Neural progenitor cell (in vitro differentiated cells): ENCODE measurements at regions not wholly inside any gene's neighbourhood (a gene's known extent, or its start where the extent isn't known, plus 50 kb on each side); places are given as distances from the start of the nearest gene placed in this dataset.
A peak's percentile ranks its signal among the peaks of the same experiment; 100 is the strongest.

Source experiments
- DNase-seq: peaks from one replicate; pipeline ENCODE4 v3.0.0-alpha.2; 2016; ENCODE audit warnings: low spot score
- H2AFZ ChIP-seq: fragments of 200-600 bp; sonication (generic); replicated peaks from 2 replicates; pipeline ENCODE4 v1.6.1; 2016; ENCODE audit warnings: antibody characterized with exemption
- H3F3A ChIP-seq: fragments of 200-600 bp; sonication (generic); 2 replicates; pipeline ENCODE4 v1.6.1; 2016; ENCODE audit warnings: antibody characterized with exemption, low read depth
- H3K27ac ChIP-seq: fragments of 200-600 bp; sonication (generic); 2 replicates; pipeline ENCODE4 v1.5.1; 2016; ENCODE audit warnings: mild to moderate bottlenecking
- H3K27me3 ChIP-seq: fragments of 200-600 bp; sonication (generic); 2 replicates; pipeline ENCODE4 v1.6.1; 2016; ENCODE audit warnings: mild to moderate bottlenecking, moderate library complexity
- H3K36me3 ChIP-seq: fragments of 200-600 bp; sonication (generic); 2 replicates; pipeline ENCODE4 v1.5.1; 2016
- H3K4me1 ChIP-seq: fragments of 200-600 bp; sonication (generic); 2 replicates; pipeline ENCODE4 v1.6.1; 2016; ENCODE audit warnings: mixed run types
- H3K4me2 ChIP-seq: fragments of 200-600 bp; sonication (generic); 2 replicates; pipeline ENCODE4 v1.6.1; 2016
- H3K4me3 ChIP-seq: fragments of 200-600 bp; sonication (generic); 2 replicates; pipeline ENCODE4 v1.5.1; 2016
- H3K79me2 ChIP-seq: fragments of 200-600 bp; sonication (generic); 2 replicates; pipeline ENCODE4 v1.6.1; 2016; ENCODE audit warnings: low read depth
- H3K9ac ChIP-seq: fragments of 200-600 bp; sonication (generic); 2 replicates; pipeline ENCODE4 v1.6.1; 2016
- H3K9me3 ChIP-seq: fragments of 200-600 bp; sonication (generic); 2 replicates; pipeline ENCODE4 v1.5.1; 2016; ENCODE audit warnings: low read depth
- H4K20me1 ChIP-seq: fragments of 200-600 bp; sonication (generic); 2 replicates; pipeline ENCODE4 v1.6.1; 2016; ENCODE audit warnings: low read depth
- H3K27ac Mint-ChIP-seq: 3 replicates; pipeline ENCODE4 v1.8.0; 2021; ENCODE audit warnings: mixed read lengths
- H3K27me3 Mint-ChIP-seq: 2 replicates; pipeline ENCODE4 v1.8.0; 2022; ENCODE audit warnings: low read depth, mild to moderate bottlenecking, inconsistent platforms, moderate library complexity, mixed read lengths; ENCODE audit not compliant: insufficient read depth
- H3K36me3 Mint-ChIP-seq: 3 replicates; pipeline ENCODE4 v1.8.0; 2021; ENCODE audit warnings: mixed read lengths
- H3K4me1 Mint-ChIP-seq: 3 replicates; pipeline ENCODE4 v1.8.0; 2021; ENCODE audit warnings: mixed read lengths
- H3K4me3 Mint-ChIP-seq: 3 replicates; pipeline ENCODE4 v1.8.0; 2021; ENCODE audit warnings: mild to moderate bottlenecking, moderate library complexity, mixed read lengths
- H3K9me3 Mint-ChIP-seq: 3 replicates; pipeline ENCODE4 v1.8.0; 2020; ENCODE audit warnings: mixed read lengths
- CTCF ChIP-seq: fragments of 200-600 bp; sonication (generic); IDR thresholded peaks from 2 replicates; pipeline ENCODE4 v1.5.1; 2017; ENCODE audit warnings: antibody characterized with exemption, mild to moderate bottlenecking
- EZH2 ChIP-seq: fragments of 200-600 bp; sonication (generic); IDR thresholded peaks from 2 replicates; pipeline ENCODE4 v1.6.1; 2017; ENCODE audit warnings: antibody characterized with exemption, mild to moderate bottlenecking, moderate library complexity
- EZH2phosphoT487 ChIP-seq: fragments of 200-600 bp; sonication (generic); IDR thresholded peaks from 2 replicates; pipeline ENCODE4 v1.6.1; 2017; ENCODE audit warnings: antibody characterized with exemption

GRCh38 chr16:5668553-5668952 is 571.0 kb upstream of the EEF2KMT start:
- Mint-ChIP-seq H3K4me3 (no peak overlapping the region), H3K27ac (no peak overlapping the region), H3K36me3 (no peaks in the 10 kb centered on the region), H3K9me3 (no peaks in the 10 kb centered on the region), H3K4me1 (no peaks in the 10 kb centered on the region), H3K27me3 (peaks cover 6% of the 10 kb centered on the region)
- Histone ChIP-seq H3F3A (no peaks in the 10 kb centered on the region), H4K20me1 (no peaks in the 10 kb centered on the region), H2AFZ (no peak overlapping the region), H3K4me3 (no peak overlapping the region), H3K27me3 (no peaks in the 10 kb centered on the region), H3K9me3 (no peaks in the 10 kb centered on the region), H3K4me2 (no peak overlapping the region), H3K79me2 (no peaks in the 10 kb centered on the region), H3K36me3 (no peaks in the 10 kb centered on the region), H3K9ac (no peak overlapping the region), H3K27ac (no peak overlapping the region), H3K4me1 (no peaks in the 10 kb centered on the region)
- no peak for DNase-seq
- TF ChIP-seq EZH2phosphoT487 (no peak), EZH2 (no peak), CTCF (no peak)

- no peaks in the 10 kb centered on the region for H3K4me1 ChIP-seq
- H3K36me3 ChIP-seq: no peaks in the 10 kb centered on the region
- H3K4me3 ChIP-seq: no peak overlapping the region
- no peaks in the 10 kb centered on the region for H3K9me3 ChIP-seq
- Mint-ChIP-seq H3K9me3 (no peaks in the 10 kb centered on the region), H3K4me1 (no peaks in the 10 kb centered on the region), H3K36me3 (no peaks in the 10 kb centered on the region), H3K27ac (no peak overlapping the region), H3K27me3 (peaks cover 5% of the 10 kb centered on the region), H3K4me3 (no peak overlapping the region)
- H2AFZ ChIP-seq: no peak overlapping the region
- no peaks in the 10 kb centered on the region for H3F3A ChIP-seq
- H4K20me1 ChIP-seq: no peaks in the 10 kb centered on the region
- no peak overlapping the region for H3K27ac ChIP-seq
- DNase-seq: no peak
- no peaks in the 10 kb centered on the region for H3K79me2 ChIP-seq
- no peak overlapping the region for H3K4me2 ChIP-seq
- H3K27me3 ChIP-seq: no peaks in the 10 kb centered on the region
- TF ChIP-seq EZH2phosphoT487 (no peak), CTCF (no peak), EZH2 (no peak)
- H3K9ac ChIP-seq: no peak overlapping the region
Measured at GRCh38 chr16:5665834-5666233, 568.2 kb upstream of the EEF2KMT start.

- Mint-ChIP-seq H3K27ac (no peak overlapping the region), H3K4me3 (no peak overlapping the region), H3K9me3 (no peaks in the 10 kb centered on the region), H3K4me1 (peaks cover 4% of the 10 kb centered on the region), H3K36me3 (no peaks in the 10 kb centered on the region), H3K27me3 (no peaks in the 10 kb centered on the region)
- no peaks in the 10 kb centered on the region for H3K9me3 ChIP-seq
- H3F3A ChIP-seq: no peaks in the 10 kb centered on the region
- DNase-seq: no peak
- H3K4me1 ChIP-seq: no peaks in the 10 kb centered on the region
- no peak overlapping the region for H3K27ac ChIP-seq
- no peak overlapping the region for H3K4me2 ChIP-seq
- no peak overlapping the region for H2AFZ ChIP-seq
- H3K36me3 ChIP-seq: no peaks in the 10 kb centered on the region
- no peaks in the 10 kb centered on the region for H4K20me1 ChIP-seq
- H3K79me2 ChIP-seq: no peaks in the 10 kb centered on the region
- H3K9ac ChIP-seq: no peak overlapping the region
- no peak for TF ChIP-seq EZH2
- no peak for TF ChIP-seq EZH2phosphoT487
- TF ChIP-seq CTCF: no peak
- H3K4me3 ChIP-seq: no peak overlapping the region
- no peaks in the 10 kb centered on the region for H3K27me3 ChIP-seq
Measured at GRCh38 chr16:5653789-5654188, 556.2 kb upstream of the EEF2KMT start.

GRCh38 chr16:5653041-5653440 is 555.4 kb upstream of the EEF2KMT start:
- H3K36me3 Mint-ChIP-seq: no peaks in the 10 kb centered on the region
- no peak overlapping the region for H3K4me3 Mint-ChIP-seq
- Histone ChIP-seq H3K27ac (no peak overlapping the region), H3K4me3 (no peak overlapping the region), H3K79me2 (no peaks in the 10 kb centered on the region), H3K4me1 (no peaks in the 10 kb centered on the region), H3F3A (no peaks in the 10 kb centered on the region), H3K9me3 (no peaks in the 10 kb centered on the region), H3K27me3 (no peaks in the 10 kb centered on the region), H3K36me3 (no peaks in the 10 kb centered on the region), H3K9ac (no peak overlapping the region), H3K4me2 (no peak overlapping the region), H4K20me1 (no peaks in the 10 kb centered on the region), H2AFZ (no peak overlapping the region)
- TF ChIP-seq EZH2phosphoT487: no peak
- no peak for TF ChIP-seq CTCF
- no peak for TF ChIP-seq EZH2
- H3K27me3 Mint-ChIP-seq: no peaks in the 10 kb centered on the region
- H3K4me1 Mint-ChIP-seq: peaks cover 4% of the 10 kb centered on the region
- H3K9me3 Mint-ChIP-seq: no peaks in the 10 kb centered on the region
- H3K27ac Mint-ChIP-seq: peak overlapping the region; percentile 3
- no peak for DNase-seq
